ENCODE measurements at regions not wholly inside any gene's neighbourhood (a gene's known extent, or its start where the extent isn't known, plus 50 kb on each side); places are given as distances from the start of the nearest gene placed in this dataset.

- TF ChIP-seq POLR2A (IDR thresholded peaks at IDR 0.05; ENCODE audit: low read depth, low read length), result no peak
- DNase-seq (ENCODE audit: insufficient read length, low spot score), result no peak
- FAIRE-seq, result no peak
Measured at GRCh38 chr11:120041625-120042024, 96.3 kb downstream of the TRIM29 start.

GRCh38 chr11:120040151-120040840 is 97.6 kb downstream of the TRIM29 start:
- DNase-seq (ENCODE audit: insufficient read length, low spot score), result no peak

GRCh38 chr11:120039039-120039438 is 98.9 kb downstream of the TRIM29 start:
- FAIRE-seq (no peak), DNase-seq (ENCODE audit: insufficient read length, low spot score) (no peak)
- TF ChIP-seq POLR2A (IDR thresholded peaks at IDR 0.05; ENCODE audit: low read depth, low read length), result no peak

More at GRCh38 chr11:120040151-120040840, 97.6 kb downstream of the TRIM29 start:
- FAIRE-seq, result no peak
- no peak for TF ChIP-seq POLR2A (IDR thresholded peaks at IDR 0.05; ENCODE audit: low read depth, low read length)

GRCh38 chr11:120037111-120037510 is 100.8 kb downstream of the TRIM29 start:
- FAIRE-seq, result no peak
- DNase-seq (ENCODE audit: insufficient read length, low spot score), result no peak
- TF ChIP-seq POLR2A (IDR thresholded peaks at IDR 0.05; ENCODE audit: low read depth, low read length), result no peak

GRCh38 chr11:120035756-120036155 is 102.2 kb downstream of the TRIM29 start:
- DNase-seq (ENCODE audit: insufficient read length, low spot score) (no peak), FAIRE-seq (no peak)
- TF ChIP-seq POLR2A (IDR thresholded peaks at IDR 0.05; ENCODE audit: low read depth, low read length), result no peak

- no peak for FAIRE-seq
- TF ChIP-seq POLR2A (IDR thresholded peaks at IDR 0.05; ENCODE audit: low read depth, low read length), result no peak
- DNase-seq (ENCODE audit: insufficient read length, low spot score), result no peak
Measured at GRCh38 chr11:120034881-120035630, 102.9 kb downstream of the TRIM29 start.

- FAIRE-seq (no peak), DNase-seq (ENCODE audit: insufficient read length, low spot score) (no peak)
- TF ChIP-seq POLR2A (IDR thresholded peaks at IDR 0.05; ENCODE audit: low read depth, low read length), result no peak
Measured at GRCh38 chr11:120034176-120034875, 103.6 kb downstream of the TRIM29 start.

- no peak for FAIRE-seq
- no peak for DNase-seq (ENCODE audit: insufficient read length, low spot score)
Measured at GRCh38 chr11:120032766-120033390, 105.0 kb downstream of the TRIM29 start.

GRCh38 chr11:120031612-120032600 is 106.0 kb downstream of the TRIM29 start:
- FAIRE-seq, result no peak
- no peak for TF ChIP-seq POLR2A (IDR thresholded peaks at IDR 0.05; ENCODE audit: low read depth, low read length)
- no peak for DNase-seq (ENCODE audit: insufficient read length, low spot score)

More at GRCh38 chr11:120032766-120033390, 105.0 kb downstream of the TRIM29 start:
- TF ChIP-seq POLR2A (IDR thresholded peaks at IDR 0.05; ENCODE audit: low read depth, low read length), result no peak

- no peak for TF ChIP-seq POLR2A (IDR thresholded peaks at IDR 0.05; ENCODE audit: low read depth, low read length)
- no peak for DNase-seq (ENCODE audit: insufficient read length, low spot score)
- no peak for FAIRE-seq
Measured at GRCh38 chr11:120031156-120031555, 106.8 kb downstream of the TRIM29 start.

GRCh38 chr11:120030411-120030810 is 107.5 kb downstream of the TRIM29 start:
- no peak for FAIRE-seq
- TF ChIP-seq POLR2A (IDR thresholded peaks at IDR 0.05; ENCODE audit: low read depth, low read length), result no peak
- no peak for DNase-seq (ENCODE audit: insufficient read length, low spot score)

- FAIRE-seq (no peak), DNase-seq (ENCODE audit: insufficient read length, low spot score) (no peak)
- no peak for TF ChIP-seq POLR2A (IDR thresholded peaks at IDR 0.05; ENCODE audit: low read depth, low read length)
Measured at GRCh38 chr11:120029321-120029720, 108.6 kb downstream of the TRIM29 start.

GRCh38 chr11:120028897-120029258 is 109.0 kb downstream of the TRIM29 start:
- FAIRE-seq (no peak), DNase-seq (ENCODE audit: insufficient read length, low spot score) (no peak)

More at GRCh38 chr11:120028897-120029258, 109.0 kb downstream of the TRIM29 start:
- no peak for TF ChIP-seq POLR2A (IDR thresholded peaks at IDR 0.05; ENCODE audit: low read depth, low read length)

All from H54 (cell line).